HG02981 (cell line): ENCODE measurements at regions not wholly inside any gene's neighbourhood (a gene's known extent, or its start where the extent isn't known, plus 50 kb on each side); places are given as distances from the start of the nearest gene placed in this dataset.
"Not testable (repeated sequence)": the region's sequence is repeated elsewhere in the genome, so short reads cannot be mapped to it uniquely, and the experiment has no call there.

Experiments
- ATAC-seq: cut with Tn5 transposase; IDR thresholded peaks from one replicate; pipeline ENCODE4 v1.9.1; 2021; ENCODE audit warnings: mild to moderate bottlenecking, moderate library complexity; ENCODE audit not compliant: unreplicated experiment

GRCh38 chr7:123264820-123265219 lies 65.1 kb upstream of the SLC13A1 start:
- not testable (repeated sequence) for ATAC-seq

GRCh38 chr7:123260428-123260960 lies 60.7 kb upstream of the SLC13A1 start:
- ATAC-seq = no peak

- no peak for ATAC-seq
Measured at GRCh38 chr7:123259759-123260158, 60.0 kb upstream of the SLC13A1 start.
